Right lobe of liver (tissue), 4 donors: ENCODE measurements at regions not wholly inside any gene's neighbourhood (a gene's known extent, or its start where the extent isn't known, plus 50 kb on each side); places are given as distances from the start of the nearest gene placed in this dataset.

Source experiments
- CTCF ChIP-seq, 4 donors: fragments of 200-600 bp in 3 of 4; fragments of 450-650 bp in 1 of 4; IDR thresholded peaks; one replicate each; pipeline versions ENCODE4 v1.5.1 to v1.8.0; 2016 to 2022; ENCODE audit warnings: antibody characterized with exemption in 4 of 4, mild to moderate bottlenecking in 2 of 4
- POLR2A ChIP-seq: fragments of 450-650 bp; IDR thresholded peaks from one replicate; pipeline ENCODE4 v1.6.1; 2017; ENCODE audit warnings: antibody characterized with exemption, mild to moderate bottlenecking
- donor health status: DM: no; HTN: no; CAD: no.
- donor health status: DM: no; HTN: no; CAD: no.
- donor health status: DM: no; HTN: yes; CAD: no.

- TF ChIP-seq CTCF (IDR thresholded peaks at IDR 0.05) = no peak
- TF ChIP-seq POLR2A = no peak
Observed at GRCh38 chr3:76958861-76959260, 81.0 kb upstream of the ROBO2 start.
